ENCODE measurements at regions not wholly inside any gene's neighbourhood (a gene's known extent, or its start where the extent isn't known, plus 50 kb on each side); places are given as distances from the start of the nearest gene placed in this dataset.

DNA sequence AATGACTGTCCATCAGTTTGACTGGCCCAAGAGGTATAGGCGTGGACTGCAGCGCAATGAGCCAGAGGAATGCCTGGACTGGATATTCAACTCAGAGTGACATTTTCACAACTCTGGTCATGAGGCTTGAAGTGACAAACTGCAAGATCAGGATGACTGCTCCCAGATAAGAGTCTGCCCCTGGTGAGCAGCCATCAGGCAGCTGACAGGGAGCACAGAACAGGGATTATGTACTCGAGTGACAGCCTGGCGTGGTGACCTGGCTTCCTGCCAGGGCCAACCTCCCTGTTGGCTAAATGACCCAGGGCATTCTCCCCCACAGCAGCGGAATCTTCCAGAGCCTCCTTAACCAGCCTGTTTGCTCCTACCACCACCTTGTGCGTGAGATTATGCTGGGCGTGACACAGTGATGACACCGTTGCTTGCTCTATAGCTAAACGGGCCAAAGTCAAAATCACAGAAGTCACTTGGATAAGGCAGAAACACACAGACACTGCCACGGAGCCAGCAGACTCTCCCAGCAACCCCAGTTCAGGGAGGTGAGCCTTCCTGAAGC, 209.1 kb upstream of the JARID2 start:
- no peak for FAIRE-seq
- DNase-seq (ENCODE audit: extremely low spot score, insufficient read length, low read depth), result no peak

DNA sequence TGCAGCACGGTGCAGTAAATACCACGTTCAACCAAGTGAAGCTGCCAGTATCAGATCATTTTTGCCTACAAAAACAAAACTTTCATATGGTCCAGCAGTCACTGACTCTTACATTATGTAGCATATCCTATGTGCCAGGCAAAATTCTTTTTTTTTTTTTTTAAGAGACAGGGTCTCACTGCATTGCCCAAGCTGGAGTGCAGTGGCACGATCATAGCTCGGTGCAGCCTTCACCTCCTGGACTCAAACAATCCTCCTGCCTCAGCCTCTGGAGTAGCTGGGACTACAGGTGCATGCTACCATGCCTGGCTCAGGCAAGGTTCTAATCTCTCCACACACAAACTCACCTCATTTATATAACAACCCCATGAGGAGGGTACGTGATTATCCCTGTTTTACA, 208.6 kb upstream of the JARID2 start:
- no peak for DNase-seq (ENCODE audit: extremely low spot score, insufficient read length, low read depth)
- no peak for FAIRE-seq

GRCh38 chr6:15038013-15038791, 207.7 kb upstream of the JARID2 start:
- FAIRE-seq (no peak), DNase-seq (ENCODE audit: extremely low spot score, insufficient read length, low read depth) (no peak)

DNA sequence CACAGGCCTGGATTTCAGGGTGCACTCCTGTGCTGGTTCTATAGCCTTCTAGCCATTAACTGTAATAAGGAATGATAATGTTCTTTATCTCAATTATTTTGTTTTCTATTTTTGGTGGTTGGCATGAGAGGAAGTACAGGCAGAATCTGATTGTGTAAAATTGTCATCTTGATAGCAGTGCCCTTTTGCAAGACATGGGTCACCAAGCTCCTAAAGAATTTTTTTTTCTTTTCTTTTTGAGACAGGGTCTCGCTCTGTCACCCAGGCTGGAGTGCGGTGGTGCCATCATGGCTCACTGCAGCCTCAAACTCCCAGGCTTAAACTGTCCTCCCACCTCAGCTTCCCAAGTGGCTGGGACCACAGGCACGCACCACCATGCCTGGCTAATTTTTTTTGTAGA, 206.7 kb upstream of the JARID2 start:
- FAIRE-seq (no peak), DNase-seq (ENCODE audit: extremely low spot score, insufficient read length, low read depth) (no peak)

- no peak for FAIRE-seq
- no peak for DNase-seq (ENCODE audit: extremely low spot score, insufficient read length, low read depth)
Observed at GRCh38 chr6:15042938-15043337, 202.9 kb upstream of the JARID2 start.

GRCh38 chr6:15044146-15044882, 201.6 kb upstream of the JARID2 start:
- DNase-seq (ENCODE audit: extremely low spot score, insufficient read length, low read depth) (no peak), FAIRE-seq (no peak)

DNA sequence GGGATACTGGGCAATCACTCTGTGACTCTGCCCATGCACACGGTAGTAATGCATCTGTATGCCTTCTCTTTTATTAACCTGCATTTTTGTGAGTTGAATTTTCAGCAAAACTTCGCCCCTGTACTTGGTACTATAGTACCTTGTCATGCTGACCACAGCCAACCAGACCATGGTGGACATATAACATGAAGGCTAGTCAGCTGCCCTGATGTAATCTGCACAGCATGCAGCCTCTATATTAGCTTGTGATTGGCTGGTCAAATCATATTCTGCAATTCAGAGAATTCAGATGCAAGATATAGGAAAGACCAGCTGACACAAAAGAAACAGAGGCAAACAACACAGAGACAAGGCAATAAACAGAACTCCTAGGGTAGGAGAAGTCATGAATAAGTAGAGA, 200.9 kb upstream of the JARID2 start:
- no peak for FAIRE-seq
- no peak for DNase-seq (ENCODE audit: extremely low spot score, insufficient read length, low read depth)

- FAIRE-seq (no peak), DNase-seq (ENCODE audit: extremely low spot score, insufficient read length, low read depth) (no peak)
Observed at GRCh38 chr6:15046751-15047150, 199.1 kb upstream of the JARID2 start.

GRCh38 chr6:15048367-15048766, 197.5 kb upstream of the JARID2 start:
- FAIRE-seq, result peak; percentile 47
- no peak for DNase-seq (ENCODE audit: extremely low spot score, insufficient read length, low read depth)

DNA sequence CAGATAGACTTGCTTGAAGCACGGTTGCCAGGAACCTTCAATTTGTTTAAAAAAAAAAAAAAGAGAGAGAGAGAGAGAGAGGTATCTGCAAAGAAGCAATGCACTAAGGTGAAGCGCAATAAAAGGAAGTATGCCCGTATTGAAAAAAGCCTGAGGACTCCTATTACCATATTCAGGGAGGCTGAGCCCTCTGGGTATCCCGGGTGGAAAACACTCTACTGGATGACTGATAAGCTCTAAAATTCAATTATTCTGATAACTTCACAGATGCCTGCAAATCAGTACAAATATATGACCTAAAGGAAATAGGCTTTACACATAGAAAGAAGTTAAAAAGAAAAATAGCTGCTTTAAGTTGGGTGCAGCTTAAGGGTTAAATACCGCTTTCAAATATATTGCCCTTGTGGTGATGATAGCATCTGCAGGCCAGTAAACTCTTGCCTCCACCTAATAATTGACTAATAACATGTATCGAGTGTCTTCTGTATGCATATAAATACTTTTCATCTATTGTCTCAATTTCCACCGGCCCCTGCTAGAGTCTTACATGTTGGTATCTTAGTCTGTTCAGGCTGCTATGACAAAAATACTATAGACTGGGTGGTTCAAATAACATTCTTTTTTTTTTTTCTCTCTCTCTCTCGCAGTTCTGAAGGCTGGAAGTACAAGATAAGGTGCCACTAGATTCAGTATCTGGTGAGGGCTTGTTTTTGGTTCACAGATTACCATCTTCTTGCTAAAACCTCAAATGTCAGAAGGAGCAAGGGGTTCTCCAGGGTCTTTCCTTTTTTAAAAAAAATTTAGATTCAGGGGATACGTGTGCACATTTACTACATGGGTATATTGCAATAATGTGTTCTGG, 187.4 kb upstream of the JARID2 start:
- DNase-seq (ENCODE audit: extremely low spot score, insufficient read length, low read depth), result no peak
- FAIRE-seq, result no peak

DNA sequence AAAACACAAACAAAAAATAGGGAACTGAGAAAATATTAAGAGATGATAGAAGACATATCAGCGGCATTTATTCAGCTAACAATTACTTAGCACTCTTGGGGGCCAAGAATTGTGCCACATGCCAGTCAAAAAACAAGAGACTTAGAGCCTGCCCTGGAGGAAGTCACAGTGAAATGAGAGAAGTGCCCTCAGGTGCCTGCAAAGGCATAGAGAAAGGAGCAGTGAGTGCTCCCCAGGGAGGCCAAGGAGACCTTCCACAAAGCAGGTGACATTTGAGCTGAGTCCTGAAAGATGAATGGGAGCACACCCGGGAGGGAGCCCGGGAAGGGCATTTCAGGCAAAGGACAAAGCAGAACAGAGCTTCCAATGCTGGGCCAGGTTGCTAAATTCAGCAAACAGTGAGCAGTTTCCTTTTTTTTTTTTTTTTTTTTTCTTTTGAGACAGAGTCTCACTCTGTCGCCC, 184.7 kb upstream of the JARID2 start:
- FAIRE-seq (no peak), DNase-seq (ENCODE audit: extremely low spot score, insufficient read length, low read depth) (no peak)

GRCh38 chr6:15061908-15062515, 183.9 kb upstream of the JARID2 start:
- no peak for FAIRE-seq
- DNase-seq (ENCODE audit: extremely low spot score, insufficient read length, low read depth), result no peak

DNA sequence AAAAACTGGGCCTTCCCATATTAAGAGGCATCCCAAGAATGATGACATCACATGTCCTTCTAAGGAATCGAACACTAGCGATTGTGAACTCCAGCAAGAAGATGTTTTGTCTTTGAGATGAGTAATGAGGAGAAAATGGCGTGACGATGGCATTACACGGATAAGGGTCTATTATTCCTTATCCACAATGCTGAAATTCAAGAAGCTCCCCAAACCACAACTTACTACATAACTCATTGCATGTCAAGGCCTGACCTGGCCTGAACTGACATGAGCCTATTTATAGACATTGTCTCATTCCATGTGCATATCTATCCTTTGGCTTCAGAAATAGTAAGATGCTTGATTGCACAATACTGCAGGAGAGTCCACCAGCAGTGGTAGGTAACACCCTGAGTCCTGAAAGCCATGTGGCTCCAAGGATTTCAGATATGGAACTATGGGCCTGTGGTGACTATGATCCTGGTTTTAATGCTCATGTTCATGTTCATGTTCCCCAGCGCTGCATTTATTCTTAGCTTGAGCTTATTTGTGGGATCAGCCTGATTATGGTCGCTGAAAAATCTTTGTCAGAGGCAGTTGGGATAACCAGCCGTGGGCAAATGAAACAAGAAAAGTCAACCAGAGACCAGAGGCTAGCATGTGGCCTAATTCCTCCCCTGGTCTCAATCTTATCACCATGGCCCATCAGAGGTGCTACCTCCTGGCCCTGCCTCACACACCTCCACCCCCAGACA, 183.2 kb upstream of the JARID2 start:
- no peak for DNase-seq (ENCODE audit: extremely low spot score, insufficient read length, low read depth)
- FAIRE-seq, result no peak

DNA sequence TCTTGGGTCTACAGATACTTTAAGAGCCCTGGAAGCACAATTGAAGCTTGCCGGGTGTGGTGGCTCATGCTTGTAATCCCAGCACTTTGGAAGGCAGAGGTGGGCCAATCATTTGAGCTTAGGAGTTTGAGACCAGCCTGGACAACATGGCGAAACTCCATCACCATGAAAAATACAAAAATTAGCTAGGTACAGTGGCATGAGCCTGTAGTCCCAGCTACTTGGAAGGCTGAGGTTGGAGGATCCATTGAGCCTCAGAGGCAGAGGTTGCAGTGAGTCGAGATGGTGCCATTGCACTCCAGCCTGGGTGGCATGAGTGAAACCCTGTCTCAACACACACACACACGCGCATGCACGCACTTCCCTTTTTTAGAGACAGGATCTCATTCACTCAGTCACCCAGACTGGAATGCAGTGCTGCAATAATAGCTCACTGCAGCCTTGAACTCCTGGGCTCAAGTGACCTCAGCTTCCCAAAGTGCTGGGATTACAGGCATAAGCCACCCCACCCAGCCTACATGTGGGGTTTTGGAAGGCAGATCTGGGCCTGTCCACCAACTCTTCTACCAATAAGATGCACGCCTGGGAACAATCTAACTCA, 182.5 kb upstream of the JARID2 start:
- DNase-seq (ENCODE audit: extremely low spot score, insufficient read length, low read depth), result no peak
- no peak for FAIRE-seq

DNA sequence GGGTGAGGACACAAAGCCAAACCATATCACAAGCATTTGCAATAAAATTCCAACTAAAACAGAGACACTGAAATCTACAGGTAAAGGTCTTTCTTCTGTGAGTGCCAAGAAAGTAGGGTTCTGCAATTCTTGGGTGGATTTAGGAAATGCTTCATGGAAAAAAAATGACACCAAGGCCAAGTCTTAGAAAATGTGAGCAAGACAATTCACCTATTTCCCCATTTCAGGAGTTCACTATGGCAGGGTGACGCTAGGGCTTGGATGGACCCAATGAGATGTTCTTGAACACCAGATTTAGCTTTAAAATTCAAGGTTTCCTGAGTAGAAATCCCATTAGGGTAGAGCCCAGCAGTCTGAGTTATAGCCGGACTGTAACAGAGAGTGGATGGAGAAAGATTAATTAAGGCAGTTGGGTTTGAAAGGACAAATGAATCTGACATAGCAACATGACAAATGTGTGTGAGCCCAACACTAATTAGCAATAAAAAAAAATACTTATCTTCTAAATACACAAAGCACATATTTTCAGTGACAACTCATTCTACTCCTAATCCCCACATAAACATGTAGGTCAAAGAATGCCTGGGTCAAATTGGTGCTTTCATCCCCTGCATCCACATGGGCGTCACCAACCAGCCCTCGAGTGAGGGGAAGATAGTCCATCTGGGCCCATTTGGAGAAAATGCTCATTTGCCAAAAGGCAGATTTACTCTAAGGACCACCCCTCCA, 180.4 kb upstream of the JARID2 start:
- FAIRE-seq (no peak), DNase-seq (ENCODE audit: extremely low spot score, insufficient read length, low read depth) (no peak)

DNA sequence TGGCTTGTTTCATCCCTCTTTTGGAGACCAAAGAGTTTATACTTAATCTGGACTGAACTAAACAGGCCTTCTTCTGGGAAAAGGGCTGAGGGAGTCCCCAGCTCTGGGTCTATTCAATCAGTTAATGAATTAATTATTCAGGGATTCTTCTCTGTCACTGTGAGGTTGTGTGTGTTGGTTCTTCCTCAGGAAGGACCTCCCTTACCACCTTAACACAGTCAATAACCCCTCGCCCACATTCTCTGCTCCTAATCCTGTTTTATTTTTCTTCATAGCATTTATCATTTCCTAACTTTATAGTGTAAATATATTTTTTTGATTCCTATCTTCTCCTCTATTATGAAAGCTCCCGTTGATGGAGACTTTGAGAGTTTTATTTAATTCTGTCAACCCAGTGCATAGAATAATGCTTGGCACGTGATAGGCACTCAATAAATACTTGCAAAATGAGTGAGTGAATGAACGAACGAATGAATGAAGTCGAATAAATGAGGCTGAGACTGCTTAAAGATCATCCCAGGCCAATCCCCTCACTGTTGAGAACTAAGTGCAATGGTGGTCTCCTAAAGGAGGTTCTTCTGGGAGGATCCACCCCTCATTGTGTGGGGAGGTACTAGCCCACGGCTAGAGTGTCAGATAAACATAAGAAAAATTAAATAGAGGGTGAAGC, 179.6 kb upstream of the JARID2 start:
- no peak for FAIRE-seq
- DNase-seq (ENCODE audit: extremely low spot score, insufficient read length, low read depth), result no peak

- no peak for DNase-seq (ENCODE audit: extremely low spot score, insufficient read length, low read depth)
- no peak for FAIRE-seq
Observed at GRCh38 chr6:15073344-15073789, 172.5 kb upstream of the JARID2 start.

All from GM18507 (cell line).